Kidney epithelial cell (primary cell): ENCODE measurements at regions not wholly inside any gene's neighbourhood (a gene's known extent, or its start where the extent isn't known, plus 50 kb on each side); places are given as distances from the start of the nearest gene placed in this dataset.

Experiments
- DNase-seq: peaks from one replicate; pipeline ENCODE4 v3.0.0-alpha.2; 2010; ENCODE audit warnings: low read depth
- H3K27me3 ChIP-seq: 2 replicates; pipeline ENCODE4 v1.6.0; 2011; ENCODE audit warnings: low read length; ENCODE audit not compliant: control insufficient read depth, insufficient read depth
- H3K36me3 ChIP-seq: 2 replicates; pipeline ENCODE4 v1.5.1; 2011; ENCODE audit warnings: low read length; ENCODE audit not compliant: control insufficient read depth, insufficient read depth
- H3K4me3 ChIP-seq: 2 replicates; pipeline ENCODE4 v1.5.1; 2011; ENCODE audit warnings: low read depth, mild to moderate bottlenecking, control low read depth, low read length
- CTCF ChIP-seq: IDR thresholded peaks from 2 replicates; pipeline ENCODE4 v1.5.1; 2011; ENCODE audit warnings: mild to moderate bottlenecking, moderate library complexity, low read length, control low read depth, inconsistent platforms; ENCODE audit not compliant: insufficient read depth, poor library complexity, severe bottlenecking

- DNase-seq = no peak
- no peak for TF ChIP-seq CTCF
- Histone ChIP-seq H3K36me3 (no peaks in the 10 kb centered on the region), H3K27me3 (no peaks in the 10 kb centered on the region), H3K4me3 (no peak overlapping the region)
These were observed 123.6 kb downstream of the CDC5L start for GRCh38 chr6:44511126-44511525.

DNA sequence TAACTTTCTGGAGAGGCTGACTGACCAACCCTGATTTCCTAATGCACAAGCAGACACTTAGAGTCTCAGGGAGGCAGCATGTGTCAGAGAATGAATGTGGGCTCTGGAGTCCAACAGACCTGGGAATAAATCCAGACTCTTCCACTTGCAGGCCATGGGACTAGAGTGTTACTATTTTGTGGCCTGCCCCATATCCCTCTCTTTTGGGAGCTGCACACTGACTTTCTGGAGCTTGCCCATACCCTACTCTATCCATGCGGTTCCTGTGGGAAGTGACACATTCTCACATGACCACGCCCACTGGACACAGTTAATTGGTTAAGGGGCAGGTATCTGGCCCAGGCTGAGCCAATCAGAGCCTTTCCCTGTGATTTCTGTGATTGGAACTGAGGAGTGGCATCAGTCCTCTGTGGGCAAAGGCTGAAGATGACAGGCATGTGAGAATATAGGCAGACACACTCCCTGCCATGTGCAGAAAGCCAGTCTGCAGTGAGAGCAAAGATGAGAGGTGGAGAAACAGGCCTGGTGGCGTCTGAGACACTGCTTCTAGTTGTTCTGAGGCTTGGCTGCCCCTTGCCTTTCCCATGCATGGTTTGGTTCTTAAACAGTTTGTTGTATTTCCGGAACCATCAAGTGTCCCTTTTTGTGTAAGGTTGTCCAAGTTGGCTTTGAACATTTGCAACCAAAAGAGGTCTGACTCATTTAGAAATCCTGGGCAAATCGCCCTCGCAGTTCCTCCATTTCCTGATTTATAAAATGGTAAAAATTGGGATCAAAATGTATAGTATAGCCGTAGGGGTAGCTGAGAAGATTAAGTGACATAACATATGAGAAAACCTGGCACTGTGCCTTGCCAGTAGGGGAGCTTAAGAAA, 125.6 kb downstream of the CDC5L start:
- DNase-seq = no peak
- TF ChIP-seq CTCF = no peak
- no peaks in the 10 kb centered on the region for H3K27me3 ChIP-seq
- no peak overlapping the region for H3K4me3 ChIP-seq
- H3K36me3 ChIP-seq = no peaks in the 10 kb centered on the region

DNA sequence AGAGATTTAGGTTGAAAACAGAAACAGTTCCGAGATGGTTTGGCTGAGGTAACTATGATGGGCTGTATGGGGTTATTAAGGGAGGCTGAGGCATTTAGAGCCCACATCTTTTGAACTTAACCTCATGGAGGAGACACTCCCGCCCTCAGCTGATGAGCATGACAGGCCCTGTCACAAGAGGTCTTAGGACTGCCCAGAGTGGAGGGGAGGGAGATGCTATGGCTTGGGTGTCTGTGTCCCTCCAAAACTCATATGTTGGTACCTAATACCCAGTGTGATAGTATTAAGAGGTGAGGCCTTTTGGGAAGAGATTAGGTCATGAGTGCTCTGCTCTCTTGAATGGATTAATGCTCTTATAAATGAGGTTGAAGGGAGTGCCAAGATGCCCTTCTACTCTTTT, 126.6 kb downstream of the CDC5L start:
- no peaks in the 10 kb centered on the region for H3K27me3 ChIP-seq
- H3K4me3 ChIP-seq = no peak overlapping the region
- H3K36me3 ChIP-seq = no peaks in the 10 kb centered on the region
- no peak for TF ChIP-seq CTCF
- no peak for DNase-seq

GRCh38 chr6:44514576-44515193, 127.2 kb downstream of the CDC5L start:
- H3K27me3 ChIP-seq = no peaks in the 10 kb centered on the region
- H3K36me3 ChIP-seq = no peaks in the 10 kb centered on the region
- TF ChIP-seq CTCF = no peak
- DNase-seq = no peak
- no peak overlapping the region for H3K4me3 ChIP-seq

GRCh38 chr6:44522871-44523270, 135.4 kb downstream of the CDC5L start:
- H3K4me3 ChIP-seq = no peak overlapping the region
- DNase-seq = no peak
- TF ChIP-seq CTCF = no peak
- peaks cover 4% of the 10 kb centered on the region for H3K27me3 ChIP-seq
- H3K36me3 ChIP-seq = no peaks in the 10 kb centered on the region
